ENCODE measurements at regions not wholly inside any gene's neighbourhood (a gene's known extent, or its start where the extent isn't known, plus 50 kb on each side); places are given as distances from the start of the nearest gene placed in this dataset.

- TF ChIP-seq EP300 (IDR thresholded peaks at IDR 0.05; ENCODE audit: borderline replicate concordance): no peak
- TF ChIP-seq RAD21 (IDR thresholded peaks at IDR 0.05; ENCODE audit: low read depth): no peak
- TF ChIP-seq MAX (IDR thresholded peaks at IDR 0.05): no peak
- TF ChIP-seq NFIC (IDR thresholded peaks at IDR 0.05): no peak
- TF ChIP-seq REST (IDR thresholded peaks at IDR 0.05; ENCODE audit: low read depth): no peak
- TF ChIP-seq YY1 (IDR thresholded peaks at IDR 0.05; ENCODE audit: low read depth): no peak
- TF ChIP-seq TAF1 (IDR thresholded peaks at IDR 0.05; ENCODE audit: low read depth): no peak
- TF ChIP-seq TCF12 (IDR thresholded peaks at IDR 0.05; ENCODE audit: low read depth): no peak
- no peak for TF ChIP-seq TEAD4 (IDR thresholded peaks at IDR 0.05)
- TF ChIP-seq EGR1 (IDR thresholded peaks at IDR 0.05): no peak
- no peak for TF ChIP-seq CEBPB (IDR thresholded peaks at IDR 0.05)
- TF ChIP-seq FOXM1 (IDR thresholded peaks at IDR 0.05; ENCODE audit: borderline replicate concordance, low read depth): no peak
- no peak for TF ChIP-seq ZBTB7A (IDR thresholded peaks at IDR 0.05; ENCODE audit: low read depth)
Measured at GRCh38 chr5:42277293-42277692, 145.9 kb upstream of the GHR start.

Measured in Ishikawa (cell line).